ENCODE measurements at regions not wholly inside any gene's neighbourhood (a gene's known extent, or its start where the extent isn't known, plus 50 kb on each side); places are given as distances from the start of the nearest gene placed in this dataset.

DNA sequence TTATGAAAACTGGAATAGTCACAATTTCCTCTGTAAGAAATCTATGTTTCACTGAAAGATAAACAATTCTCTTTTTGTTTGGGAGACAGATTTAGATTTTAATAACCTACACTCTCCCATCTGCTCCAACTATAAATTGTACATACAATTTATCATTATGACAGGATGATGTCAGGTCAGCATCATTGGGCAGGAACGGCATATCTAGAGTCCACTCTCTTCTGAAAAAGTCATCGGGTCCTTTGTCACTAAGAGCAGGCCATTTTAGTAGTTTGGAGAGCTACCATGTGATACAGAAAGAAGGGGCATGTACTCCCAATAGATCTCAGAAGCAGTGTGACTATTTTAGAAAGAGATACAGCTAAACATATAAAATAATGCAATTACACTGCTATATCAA lies 180.8 kb upstream of the ARGLU1 start:
- H3K9ac ChIP-seq (ENCODE audit: extremely low read depth, low read length, poor library complexity, severe bottlenecking), result no peak overlapping the region
- no peaks in the 10 kb centered on the region for H3K9me3 ChIP-seq (ENCODE audit: control insufficient read depth, low read length)
- DNase-seq, result no peak
- H3K27ac ChIP-seq (ENCODE audit: low read depth, low read length), result no peak overlapping the region
- Mint-ChIP-seq H3K36me3 (ENCODE audit: low read depth) (no peaks in the 10 kb centered on the region), H3K4me1 (peaks cover 16% of the 10 kb centered on the region), H3K27me3 (ENCODE audit: insufficient read depth) (no peaks in the 10 kb centered on the region), H3K4me3 (no peak overlapping the region), H3K9me3 (no peaks in the 10 kb centered on the region), H3K27ac (no peak overlapping the region)
- no peak overlapping the region for H3K4me3 ChIP-seq (ENCODE audit: low read length)
- H3K36me3 ChIP-seq (ENCODE audit: control insufficient read depth, insufficient read depth, low read length), result no peaks in the 10 kb centered on the region
- H3K27me3 ChIP-seq (ENCODE audit: control insufficient read depth, insufficient read depth, low read length, poor library complexity, severe bottlenecking), result no peaks in the 10 kb centered on the region
- WGBS, 2 experiments (ENCODE audit: insufficient coverage in 1 of 2, insufficient read length in 1 of 2), result 71 to 75% methylated on average over 1 to 2 of the region's 2 CpGs
- H3K4me1 ChIP-seq (ENCODE audit: control insufficient read depth, insufficient read depth, low read length), result no peaks in the 10 kb centered on the region
- TF ChIP-seq, protein P1, sequence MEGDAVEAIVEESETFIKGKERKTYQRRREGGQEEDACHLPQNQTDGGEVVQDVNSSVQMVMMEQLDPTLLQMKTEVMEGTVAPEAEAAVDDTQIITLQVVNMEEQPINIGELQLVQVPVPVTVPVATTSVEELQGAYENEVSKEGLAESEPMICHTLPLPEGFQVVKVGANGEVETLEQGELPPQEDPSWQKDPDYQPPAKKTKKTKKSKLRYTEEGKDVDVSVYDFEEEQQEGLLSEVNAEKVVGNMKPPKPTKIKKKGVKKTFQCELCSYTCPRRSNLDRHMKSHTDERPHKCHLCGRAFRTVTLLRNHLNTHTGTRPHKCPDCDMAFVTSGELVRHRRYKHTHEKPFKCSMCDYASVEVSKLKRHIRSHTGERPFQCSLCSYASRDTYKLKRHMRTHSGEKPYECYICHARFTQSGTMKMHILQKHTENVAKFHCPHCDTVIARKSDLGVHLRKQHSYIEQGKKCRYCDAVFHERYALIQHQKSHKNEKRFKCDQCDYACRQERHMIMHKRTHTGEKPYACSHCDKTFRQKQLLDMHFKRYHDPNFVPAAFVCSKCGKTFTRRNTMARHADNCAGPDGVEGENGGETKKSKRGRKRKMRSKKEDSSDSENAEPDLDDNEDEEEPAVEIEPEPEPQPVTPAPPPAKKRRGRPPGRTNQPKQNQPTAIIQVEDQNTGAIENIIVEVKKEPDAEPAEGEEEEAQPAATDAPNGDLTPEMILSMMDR (conservative IDR thresholded peaks at IDR 0.05), result no peak

DNA sequence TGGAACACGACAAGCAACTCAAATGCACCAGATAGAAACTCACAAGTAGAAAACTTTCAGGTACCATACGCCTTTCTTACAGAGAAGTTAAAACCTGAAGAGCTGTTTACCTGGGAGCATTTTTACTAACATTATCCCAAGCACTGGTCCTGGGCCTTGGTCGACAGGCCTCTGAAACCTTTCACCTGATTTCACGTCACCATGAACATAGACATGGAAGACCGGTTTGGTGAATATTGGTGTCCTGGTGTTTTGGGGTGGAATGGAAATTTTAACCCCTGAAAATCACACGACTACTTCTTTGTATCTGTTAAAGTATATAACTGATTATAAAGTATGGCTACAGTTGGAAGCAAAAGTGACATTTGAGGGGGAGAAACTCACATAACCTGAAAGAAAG lies 176.6 kb upstream of the ARGLU1 start:
- H3K4me3 ChIP-seq (ENCODE audit: low read length), result no peak overlapping the region
- TF ChIP-seq, protein P1 (conservative IDR thresholded peaks at IDR 0.05), result no peak
- H3K27me3 Mint-ChIP-seq (ENCODE audit: insufficient read depth), result no peaks in the 10 kb centered on the region
- H3K4me3 Mint-ChIP-seq, result no peak overlapping the region
- no peaks in the 10 kb centered on the region for H3K9me3 Mint-ChIP-seq
- WGBS, 2 experiments (ENCODE audit: insufficient coverage in 1 of 2, insufficient read length in 1 of 2), result 92 to 93% methylated on average over 2 to 5 of the region's 6 CpGs
- no peaks in the 10 kb centered on the region for H3K9me3 ChIP-seq (ENCODE audit: control insufficient read depth, low read length)
- no peak for DNase-seq
- H3K4me1 Mint-ChIP-seq, result peaks cover 6% of the 10 kb centered on the region
- no peaks in the 10 kb centered on the region for H3K27me3 ChIP-seq (ENCODE audit: control insufficient read depth, insufficient read depth, low read length, poor library complexity, severe bottlenecking)
- no peaks in the 10 kb centered on the region for H3K4me1 ChIP-seq (ENCODE audit: control insufficient read depth, insufficient read depth, low read length)
- no peaks in the 10 kb centered on the region for H3K36me3 ChIP-seq (ENCODE audit: control insufficient read depth, insufficient read depth, low read length)
- no peak overlapping the region for H3K27ac Mint-ChIP-seq
- no peak overlapping the region for H3K9ac ChIP-seq (ENCODE audit: extremely low read depth, low read length, poor library complexity, severe bottlenecking)
- no peaks in the 10 kb centered on the region for H3K36me3 Mint-ChIP-seq (ENCODE audit: low read depth)
- H3K27ac ChIP-seq (ENCODE audit: low read depth, low read length), result no peak overlapping the region

DNA sequence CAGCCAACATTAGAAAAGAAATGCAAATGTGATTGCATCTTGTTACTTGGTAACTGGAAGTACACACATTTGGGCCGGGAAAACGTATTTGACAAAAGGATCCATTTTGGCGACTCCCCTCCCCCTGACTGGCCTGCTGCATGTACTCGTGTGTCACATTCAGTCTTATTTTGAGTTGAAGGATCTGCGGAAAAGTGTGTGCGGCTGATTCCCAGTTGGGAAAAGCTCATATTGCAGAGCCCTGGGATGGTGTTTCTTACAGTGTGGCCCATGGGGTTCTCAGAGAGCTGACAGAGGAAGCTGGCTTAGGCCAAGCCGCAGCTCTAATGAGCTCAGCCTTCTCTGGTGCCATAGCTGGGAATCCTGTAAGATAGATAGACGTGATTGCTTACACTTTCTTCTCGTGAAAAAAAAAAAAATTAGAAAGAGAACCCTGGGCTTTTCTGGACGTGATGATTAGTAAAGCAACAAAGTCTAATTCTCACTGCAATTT lies 170.3 kb upstream of the ARGLU1 start:
- WGBS, 2 experiments (ENCODE audit: insufficient coverage in 1 of 2, insufficient read length in 1 of 2), result 88 to 90% methylated on average over 7 to 10 of the region's 10 CpGs
- H3K4me1 ChIP-seq (ENCODE audit: control insufficient read depth, insufficient read depth, low read length), result no peaks in the 10 kb centered on the region

More for the DNA sequence above, 170.3 kb upstream of the ARGLU1 start:
- Mint-ChIP-seq H3K4me1 (peaks cover 20% of the 10 kb centered on the region), H3K9me3 (peaks cover 22% of the 10 kb centered on the region), H3K27me3 (ENCODE audit: insufficient read depth) (no peaks in the 10 kb centered on the region), H3K36me3 (ENCODE audit: low read depth) (no peaks in the 10 kb centered on the region), H3K4me3 (no peak overlapping the region), H3K27ac (no peak overlapping the region)
- H3K9ac ChIP-seq (ENCODE audit: extremely low read depth, low read length, poor library complexity, severe bottlenecking), result no peak overlapping the region
- peaks cover 5% of the 10 kb centered on the region for H3K9me3 ChIP-seq (ENCODE audit: control insufficient read depth, low read length)
- H3K27me3 ChIP-seq (ENCODE audit: control insufficient read depth, insufficient read depth, low read length, poor library complexity, severe bottlenecking), result no peaks in the 10 kb centered on the region
- TF ChIP-seq, protein P1 (conservative IDR thresholded peaks at IDR 0.05), result no peak
- H3K36me3 ChIP-seq (ENCODE audit: control insufficient read depth, insufficient read depth, low read length), result no peaks in the 10 kb centered on the region
- H3K27ac ChIP-seq (ENCODE audit: low read depth, low read length), result no peak overlapping the region
- DNase-seq, result no peak
- no peak overlapping the region for H3K4me3 ChIP-seq (ENCODE audit: low read length)
